HuH-7 (cell line): ENCODE measurements at regions not wholly inside any gene's neighbourhood (a gene's known extent, or its start where the extent isn't known, plus 50 kb on each side); places are given as distances from the start of the nearest gene placed in this dataset.
"Not testable (repeated sequence)": the region's sequence is repeated elsewhere in the genome, so short reads cannot be mapped to it uniquely, and the experiment has no call there.

Experiments
- DNase-seq: peaks from one replicate; pipeline ENCODE4 v3.0.0; 2011; ENCODE audit warnings: low spot score

- no peak for DNase-seq
Measured at GRCh38 chr11:13782390-13783075, 114.1 kb downstream of the FAR1 start.

GRCh38 chr11:13784441-13784840 lies 116.0 kb downstream of the FAR1 start:
- DNase-seq = no peak

- DNase-seq = no peak
Measured at GRCh38 chr11:13784855-13785254, 116.4 kb downstream of the FAR1 start.

- DNase-seq = no peak
Measured at GRCh38 chr11:13786688-13787087, 118.2 kb downstream of the FAR1 start.

GRCh38 chr11:13797616-13798015 lies 129.1 kb downstream of the FAR1 start:
- not testable (repeated sequence) for DNase-seq

- no peak for DNase-seq
Measured at GRCh38 chr11:13800901-13801300, 132.4 kb downstream of the FAR1 start.

GRCh38 chr11:13818325-13818724 lies 144.2 kb upstream of the SPON1 start:
- DNase-seq = no peak

- DNase-seq = no peak
Measured at GRCh38 chr11:13826505-13827278, 135.8 kb upstream of the SPON1 start.

- no peak for DNase-seq
Measured at GRCh38 chr11:13831696-13832095, 130.8 kb upstream of the SPON1 start.

- peak; percentile 28 for DNase-seq
Measured at GRCh38 chr11:13834463-13834862, 128.1 kb upstream of the SPON1 start.

- no peak for DNase-seq
Measured at GRCh38 chr11:13836666-13837065, 125.9 kb upstream of the SPON1 start.

- DNase-seq = no peak
Measured at GRCh38 chr11:13837286-13837685, 125.2 kb upstream of the SPON1 start.

- DNase-seq = no peak
Measured at GRCh38 chr11:13841393-13841792, 121.1 kb upstream of the SPON1 start.

- no peak for DNase-seq
Measured at GRCh38 chr11:13848031-13848430, 114.5 kb upstream of the SPON1 start.

- no peak for DNase-seq
Measured at GRCh38 chr11:13850231-13851005, 112.1 kb upstream of the SPON1 start.

- no peak for DNase-seq
Measured at GRCh38 chr11:13851691-13852090, 110.8 kb upstream of the SPON1 start.

GRCh38 chr11:13852481-13852880 lies 110.0 kb upstream of the SPON1 start:
- DNase-seq = no peak

- no peak for DNase-seq
Measured at GRCh38 chr11:13857828-13858227, 104.7 kb upstream of the SPON1 start.

- DNase-seq = no peak
Measured at GRCh38 chr11:13859892-13860291, 102.6 kb upstream of the SPON1 start.

- no peak for DNase-seq
Measured at GRCh38 chr11:13861411-13861810, 101.1 kb upstream of the SPON1 start.

- no peak for DNase-seq
Measured at GRCh38 chr11:13862845-13863392, 99.6 kb upstream of the SPON1 start.

- DNase-seq = no peak
Measured at GRCh38 chr11:13868710-13869397, 93.7 kb upstream of the SPON1 start.
